Neutrophil (primary cell): ENCODE measurements at regions not wholly inside any gene's neighbourhood (a gene's known extent, or its start where the extent isn't known, plus 50 kb on each side); places are given as distances from the start of the nearest gene placed in this dataset.

Experiments
- H3K27ac ChIP-seq: fragments of 200-600 bp; sonication (generic); 2 replicates; pipeline ENCODE4 v1.5.1; 2016; ENCODE audit warnings: mild to moderate bottlenecking, moderate library complexity
- H3K27me3 ChIP-seq: fragments of 200-600 bp; sonication (generic); 2 replicates; pipeline ENCODE4 v1.6.0; 2016; ENCODE audit warnings: mild to moderate bottlenecking
- H3K36me3 ChIP-seq: fragments of 200-600 bp; sonication (generic); 2 replicates; pipeline ENCODE4 v1.5.1; 2017
- H3K4me1 ChIP-seq, 2 experiments: fragments of 200-600 bp in 1 of 2; sonication (generic) in 1 of 2; 1 replicate in 1 of 2; 2 replicates in 1 of 2; pipeline versions ENCODE4 v1.5.1 to v1.6.1; 2013 to 2016; ENCODE audit warnings: low read depth in 1 of 2, low read length in 1 of 2, mild to moderate bottlenecking in 1 of 2, moderate library complexity in 1 of 2; ENCODE audit not compliant: control insufficient read depth in 1 of 2, insufficient read depth in 1 of 2
- H3K4me3 ChIP-seq, 2 experiments: fragments of 200-600 bp in 1 of 2; sonication (generic) in 1 of 2; 1 replicate in 1 of 2; 2 replicates in 1 of 2; pipeline ENCODE4 v1.5.1; 2013 to 2016; ENCODE audit warnings: low read depth in 1 of 2, low read length in 1 of 2, mild to moderate bottlenecking in 1 of 2, moderate library complexity in 1 of 2
- H3K9me3 ChIP-seq: fragments of 200-600 bp; sonication (generic); 2 replicates; pipeline ENCODE4 v1.5.1; 2016
- TF ChIP-seq, protein P1 (sequence below): fragments of 200-600 bp; sonication (generic); IDR thresholded peaks from 2 replicates; pipeline ENCODE4 v1.5.1; 2016; ENCODE audit warnings: antibody characterized with exemption

- H3K36me3 ChIP-seq: no peaks in the 10 kb centered on the region
- H3K4me3 ChIP-seq: no peak overlapping the region
- H3K4me1 ChIP-seq: no peaks in the 10 kb centered on the region
- TF ChIP-seq, protein P1, sequence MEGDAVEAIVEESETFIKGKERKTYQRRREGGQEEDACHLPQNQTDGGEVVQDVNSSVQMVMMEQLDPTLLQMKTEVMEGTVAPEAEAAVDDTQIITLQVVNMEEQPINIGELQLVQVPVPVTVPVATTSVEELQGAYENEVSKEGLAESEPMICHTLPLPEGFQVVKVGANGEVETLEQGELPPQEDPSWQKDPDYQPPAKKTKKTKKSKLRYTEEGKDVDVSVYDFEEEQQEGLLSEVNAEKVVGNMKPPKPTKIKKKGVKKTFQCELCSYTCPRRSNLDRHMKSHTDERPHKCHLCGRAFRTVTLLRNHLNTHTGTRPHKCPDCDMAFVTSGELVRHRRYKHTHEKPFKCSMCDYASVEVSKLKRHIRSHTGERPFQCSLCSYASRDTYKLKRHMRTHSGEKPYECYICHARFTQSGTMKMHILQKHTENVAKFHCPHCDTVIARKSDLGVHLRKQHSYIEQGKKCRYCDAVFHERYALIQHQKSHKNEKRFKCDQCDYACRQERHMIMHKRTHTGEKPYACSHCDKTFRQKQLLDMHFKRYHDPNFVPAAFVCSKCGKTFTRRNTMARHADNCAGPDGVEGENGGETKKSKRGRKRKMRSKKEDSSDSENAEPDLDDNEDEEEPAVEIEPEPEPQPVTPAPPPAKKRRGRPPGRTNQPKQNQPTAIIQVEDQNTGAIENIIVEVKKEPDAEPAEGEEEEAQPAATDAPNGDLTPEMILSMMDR: no peak
- H3K9me3 ChIP-seq: no peaks in the 10 kb centered on the region
- H3K27ac ChIP-seq: no peak overlapping the region
- H3K27me3 ChIP-seq: no peaks in the 10 kb centered on the region
Observed at GRCh38 chr3:115436767-115437301, 186.5 kb upstream of the GAP43 start.

DNA sequence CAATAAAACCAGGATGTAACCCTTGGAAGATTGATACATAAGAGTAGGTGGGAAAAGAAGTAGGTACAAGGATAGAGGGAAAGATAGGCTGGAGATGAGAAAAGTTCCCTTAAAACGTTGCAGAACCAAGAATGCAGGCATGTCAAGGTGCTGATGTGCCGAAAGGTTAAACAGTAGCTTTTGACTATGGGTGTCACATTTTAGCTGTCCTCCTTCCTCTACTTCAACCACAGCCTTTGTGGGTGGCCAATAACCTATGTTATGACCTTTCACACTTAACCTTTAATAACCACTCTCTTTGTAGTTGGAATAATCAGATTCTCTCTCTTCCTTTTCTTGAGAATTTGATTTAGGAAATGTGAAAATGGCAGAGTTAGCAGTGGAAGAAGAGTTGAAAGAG, 184.5 kb upstream of the GAP43 start:
- H3K27ac ChIP-seq: no peak overlapping the region
- no peaks in the 10 kb centered on the region for H3K4me1 ChIP-seq
- TF ChIP-seq, protein P1: no peak
- no peaks in the 10 kb centered on the region for H3K36me3 ChIP-seq
- H3K4me3 ChIP-seq: no peak overlapping the region
- H3K9me3 ChIP-seq: no peaks in the 10 kb centered on the region
- no peaks in the 10 kb centered on the region for H3K27me3 ChIP-seq

GRCh38 chr3:115445559-115445958, 177.8 kb upstream of the GAP43 start:
- no peaks in the 10 kb centered on the region for H3K9me3 ChIP-seq
- H3K27ac ChIP-seq: no peak overlapping the region
- H3K4me1 ChIP-seq: no peaks in the 10 kb centered on the region
- TF ChIP-seq, protein P1: no peak
- no peak overlapping the region for H3K4me3 ChIP-seq
- no peaks in the 10 kb centered on the region for H3K27me3 ChIP-seq
- no peaks in the 10 kb centered on the region for H3K36me3 ChIP-seq

GRCh38 chr3:115448851-115449250, 174.5 kb upstream of the GAP43 start:
- no peak overlapping the region for H3K27ac ChIP-seq
- H3K4me1 ChIP-seq: no peaks in the 10 kb centered on the region
- TF ChIP-seq, protein P1: no peak
- no peaks in the 10 kb centered on the region for H3K36me3 ChIP-seq
- no peaks in the 10 kb centered on the region for H3K9me3 ChIP-seq
- H3K27me3 ChIP-seq: no peaks in the 10 kb centered on the region
- H3K4me3 ChIP-seq: no peak overlapping the region

DNA sequence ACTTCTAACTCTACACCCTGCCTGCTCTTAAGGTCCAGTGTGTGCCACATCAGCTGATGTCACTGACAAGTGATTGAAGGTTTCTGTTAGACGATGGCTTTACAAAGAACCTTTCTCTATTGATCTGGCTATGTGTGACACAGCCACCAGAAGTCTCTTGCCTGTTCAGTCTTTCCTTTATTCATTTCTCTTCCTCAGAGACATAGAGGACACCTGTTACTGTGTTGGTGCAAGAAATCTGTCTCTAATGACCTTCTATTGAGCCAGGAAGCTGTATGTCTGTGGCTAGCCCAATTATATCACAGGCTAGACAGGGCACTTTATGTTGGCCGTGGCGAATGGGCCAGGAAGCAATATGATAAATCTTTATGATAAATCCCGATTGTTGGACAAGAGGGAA, 173.3 kb upstream of the GAP43 start:
- Histone ChIP-seq H3K4me1 (no peaks in the 10 kb centered on the region), H3K27me3 (no peaks in the 10 kb centered on the region), H3K4me3 (no peak overlapping the region), H3K9me3 (no peaks in the 10 kb centered on the region), H3K36me3 (no peaks in the 10 kb centered on the region), H3K27ac (no peak overlapping the region)
- TF ChIP-seq, protein P1: no peak

- no peaks in the 10 kb centered on the region for H3K4me1 ChIP-seq
- H3K36me3 ChIP-seq: no peaks in the 10 kb centered on the region
- TF ChIP-seq, protein P1: no peak
- H3K4me3 ChIP-seq: no peak overlapping the region
- H3K27ac ChIP-seq: no peak overlapping the region
- no peaks in the 10 kb centered on the region for H3K9me3 ChIP-seq
- H3K27me3 ChIP-seq: no peaks in the 10 kb centered on the region
Observed at GRCh38 chr3:115464036-115464435, 159.3 kb upstream of the GAP43 start.
